Right atrium auricular region (tissue), 2 donors: ENCODE measurements at regions not wholly inside any gene's neighbourhood (a gene's known extent, or its start where the extent isn't known, plus 50 kb on each side); places are given as distances from the start of the nearest gene placed in this dataset.

Source experiments
- DNase-seq: peaks from one replicate; pipeline ENCODE4 v3.0.0-alpha.2; 2019; ENCODE audit warnings: low spot score
- H3K27ac ChIP-seq, 2 donors: fragments of 200-600 bp; sonication (generic); 1 replicate in 1 of 2; 2 replicates in 1 of 2; pipeline ENCODE4 v1.5.1; 2016 to 2019
- H3K27me3 ChIP-seq, 2 donors: fragments of 200-600 bp; sonication (generic); one replicate each; pipeline versions ENCODE4 v1.5.1 to v1.6.0; 2017 to 2019
- H3K36me3 ChIP-seq: fragments of 200-600 bp; sonication (generic); one replicate; pipeline ENCODE4 v1.5.1; 2016
- H3K4me1 ChIP-seq, 2 donors: fragments of 200-600 bp; sonication (generic); one replicate each; pipeline versions ENCODE4 v1.5.1 to v1.6.0; 2017 to 2019
- H3K4me3 ChIP-seq, 2 donors: fragments of 200-600 bp; sonication (generic); 1 replicate in 1 of 2; 2 replicates in 1 of 2; pipeline ENCODE4 v1.5.1; 2017 to 2019; ENCODE audit warnings: mild to moderate bottlenecking in 1 of 2, moderate library complexity in 1 of 2
- H3K9me3 ChIP-seq, 2 donors: fragments of 200-600 bp; sonication (generic); one replicate each; pipeline ENCODE4 v1.5.1; 2019
- TF ChIP-seq, protein P1 (sequence below), 2 donors: fragments of 200-600 bp; sonication (generic); IDR thresholded peaks; one replicate each; pipeline ENCODE4 v1.5.1; 2019; ENCODE audit warnings: antibody characterized with exemption in 2 of 2

DNA sequence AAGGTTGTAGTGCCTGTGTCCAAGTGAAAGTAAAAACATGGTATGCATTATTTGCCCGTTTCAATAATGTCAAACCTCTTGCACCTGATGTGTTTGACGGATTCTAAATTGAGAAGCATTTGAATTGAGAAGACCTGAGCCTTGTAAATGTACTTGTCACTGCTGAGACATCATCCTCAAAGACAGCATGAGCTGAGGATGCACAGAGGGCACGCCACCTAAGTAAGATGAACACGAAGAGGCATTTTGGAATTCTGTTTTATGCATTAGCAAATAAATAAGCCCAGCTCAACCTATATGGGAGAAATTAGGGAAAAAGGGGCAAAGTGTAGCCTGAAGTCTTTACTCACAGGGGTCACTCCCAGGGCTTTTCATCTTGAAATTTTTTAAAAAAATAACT lies 73.8 kb upstream of the SORCS1 start:
- TF ChIP-seq, protein P1, sequence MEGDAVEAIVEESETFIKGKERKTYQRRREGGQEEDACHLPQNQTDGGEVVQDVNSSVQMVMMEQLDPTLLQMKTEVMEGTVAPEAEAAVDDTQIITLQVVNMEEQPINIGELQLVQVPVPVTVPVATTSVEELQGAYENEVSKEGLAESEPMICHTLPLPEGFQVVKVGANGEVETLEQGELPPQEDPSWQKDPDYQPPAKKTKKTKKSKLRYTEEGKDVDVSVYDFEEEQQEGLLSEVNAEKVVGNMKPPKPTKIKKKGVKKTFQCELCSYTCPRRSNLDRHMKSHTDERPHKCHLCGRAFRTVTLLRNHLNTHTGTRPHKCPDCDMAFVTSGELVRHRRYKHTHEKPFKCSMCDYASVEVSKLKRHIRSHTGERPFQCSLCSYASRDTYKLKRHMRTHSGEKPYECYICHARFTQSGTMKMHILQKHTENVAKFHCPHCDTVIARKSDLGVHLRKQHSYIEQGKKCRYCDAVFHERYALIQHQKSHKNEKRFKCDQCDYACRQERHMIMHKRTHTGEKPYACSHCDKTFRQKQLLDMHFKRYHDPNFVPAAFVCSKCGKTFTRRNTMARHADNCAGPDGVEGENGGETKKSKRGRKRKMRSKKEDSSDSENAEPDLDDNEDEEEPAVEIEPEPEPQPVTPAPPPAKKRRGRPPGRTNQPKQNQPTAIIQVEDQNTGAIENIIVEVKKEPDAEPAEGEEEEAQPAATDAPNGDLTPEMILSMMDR (IDR thresholded peaks at IDR 0.05) = no peak
- DNase-seq = no peak
- Histone ChIP-seq H3K36me3 (no peaks in the 10 kb centered on the region), H3K4me3 (no peak overlapping the region), H3K27ac (no peak overlapping the region), H3K9me3 (no peaks in the 10 kb centered on the region), H3K27me3 (no peaks in the 10 kb centered on the region), H3K4me1 (no peaks in the 10 kb centered on the region)

DNA sequence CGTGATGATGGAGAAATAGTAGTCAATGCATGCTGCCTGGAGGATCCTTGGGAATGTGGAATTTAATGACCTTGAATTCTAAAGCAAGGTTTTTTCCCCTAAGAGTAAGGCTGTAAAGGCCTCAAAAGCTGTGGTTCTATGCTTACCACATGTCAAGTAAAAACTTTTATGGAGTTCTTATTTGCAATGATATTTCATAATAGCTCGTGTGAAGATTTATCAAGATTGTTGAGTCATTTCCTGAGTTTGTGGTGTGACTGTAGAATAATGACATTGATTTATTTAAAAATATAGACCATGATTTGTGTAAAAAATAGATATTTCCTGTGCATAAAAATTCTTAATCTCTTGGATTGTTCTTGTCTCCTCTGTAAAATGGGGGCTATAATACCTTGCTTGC lies 67.5 kb upstream of the SORCS1 start:
- Histone ChIP-seq H3K27me3 (no peaks in the 10 kb centered on the region), H3K4me3 (no peak overlapping the region), H3K36me3 (no peaks in the 10 kb centered on the region), H3K27ac (no peak overlapping the region), H3K4me1 (no peaks in the 10 kb centered on the region), H3K9me3 (no peaks in the 10 kb centered on the region)
- no peak for DNase-seq
- TF ChIP-seq, protein P1 (IDR thresholded peaks at IDR 0.05) = no peak

DNA sequence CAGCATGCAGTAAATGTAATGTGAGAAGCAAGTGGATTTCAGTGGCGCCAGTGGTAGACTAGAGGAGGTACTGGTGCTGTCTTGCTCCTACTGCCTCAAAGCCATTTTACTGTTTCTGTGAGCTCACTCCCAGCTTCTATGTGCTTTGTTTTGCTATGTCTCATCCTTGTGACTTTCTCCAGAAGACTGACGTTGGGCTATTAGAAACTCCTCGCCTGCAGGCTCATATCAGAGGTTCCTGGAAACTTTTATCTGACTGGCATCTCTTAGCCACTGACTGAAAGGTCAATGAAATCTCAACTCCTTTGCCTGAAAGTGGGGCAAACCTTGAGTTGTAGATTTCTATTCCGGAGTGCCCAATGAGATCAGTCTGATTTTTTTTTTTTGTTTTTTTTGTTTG lies 66.4 kb upstream of the SORCS1 start:
- TF ChIP-seq, protein P1 (IDR thresholded peaks at IDR 0.05) = no peak
- no peaks in the 10 kb centered on the region for H3K9me3 ChIP-seq
- no peaks in the 10 kb centered on the region for H3K27me3 ChIP-seq

DNA sequence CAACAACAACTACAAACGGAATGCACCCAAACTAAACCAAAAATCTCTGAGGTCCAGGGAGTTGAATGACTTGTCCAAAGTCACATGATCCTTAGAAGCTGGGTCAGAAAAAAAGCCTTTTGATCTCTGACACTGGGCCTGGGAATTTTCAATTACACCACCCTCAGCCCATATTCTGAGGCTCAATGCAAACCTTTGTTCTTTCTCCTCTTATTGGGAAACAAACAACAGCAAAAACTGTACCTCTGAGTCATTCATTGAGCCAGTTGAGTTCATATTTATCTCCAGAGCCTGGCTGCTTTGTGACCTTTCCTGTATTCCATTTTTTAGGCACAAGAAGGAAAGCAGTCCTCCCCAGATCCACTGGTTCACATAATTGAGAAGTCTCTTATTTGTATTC lies 51.2 kb upstream of the SORCS1 start:
- Histone ChIP-seq H3K9me3 (peaks cover 0 to 5% of the 10 kb centered on the region in 2 donors), H3K27me3 (no peaks in the 10 kb centered on the region), H3K36me3 (no peaks in the 10 kb centered on the region), H3K4me1 (no peaks in the 10 kb centered on the region), H3K27ac (no peak overlapping the region), H3K4me3 (no peak overlapping the region)
- no peak for DNase-seq
- TF ChIP-seq, protein P1 (IDR thresholded peaks at IDR 0.05) = no peak

More for the DNA sequence above, 66.4 kb upstream of the SORCS1 start:
- H3K4me1 ChIP-seq = no peaks in the 10 kb centered on the region
- no peaks in the 10 kb centered on the region for H3K36me3 ChIP-seq
- DNase-seq = no peak
- no peak overlapping the region for H3K27ac ChIP-seq
- no peak overlapping the region for H3K4me3 ChIP-seq
